Large intestine (tissue), 3 donors: ENCODE measurements at regions not wholly inside any gene's neighbourhood (a gene's known extent, or its start where the extent isn't known, plus 50 kb on each side); places are given as distances from the start of the nearest gene placed in this dataset.
A peak's percentile ranks its signal among the peaks of the same experiment; 100 is the strongest.
"Not testable (repeated sequence)": the region's sequence is repeated elsewhere in the genome, so short reads cannot be mapped to it uniquely, and the experiment has no call there.

Experiments
- DNase-seq, 2 donors: peaks; one replicate each; pipeline versions ENCODE4 v3.0.0 to v3.0.0-alpha.2; 2013
- H3K27ac ChIP-seq: one replicate; pipeline ENCODE4 v1.5.1; 2013; ENCODE audit warnings: low read length
- H3K27me3 ChIP-seq: 2 replicates; pipeline ENCODE4 v1.6.1; 2013; ENCODE audit warnings: low read length; ENCODE audit not compliant: control insufficient read depth, insufficient read depth
- H3K36me3 ChIP-seq: 2 replicates; pipeline ENCODE4 v1.6.1; 2013; ENCODE audit warnings: low read length; ENCODE audit not compliant: control insufficient read depth, insufficient read depth
- H3K4me1 ChIP-seq: one replicate; pipeline ENCODE4 v1.6.1; 2013; ENCODE audit warnings: low read length; ENCODE audit not compliant: control insufficient read depth, insufficient read depth
- H3K4me3 ChIP-seq: one replicate; pipeline ENCODE4 v1.5.1; 2013; ENCODE audit warnings: low read length
- H3K9me3 ChIP-seq: one replicate; pipeline ENCODE4 v1.6.1; 2013; ENCODE audit warnings: mild to moderate bottlenecking, low read depth, low read length, moderate library complexity; ENCODE audit not compliant: control insufficient read depth
- WGBS: methylation state at CpG from one replicate; pipeline ENCODE4 v1.1.5; 2013; ENCODE audit warnings: low lambda C conversion rate; ENCODE audit not compliant: insufficient coverage; 5-methylcytosine and 5-hydroxymethylcytosine counted together

GRCh38 chr2:6183226-6183625 lies 491.0 kb downstream of the SOX11 start:
- no peak for DNase-seq

GRCh38 chr2:6184532-6185292 lies 492.5 kb downstream of the SOX11 start:
- H3K9me3 ChIP-seq: no peaks in the 10 kb centered on the region
- peaks cover 11% of the 10 kb centered on the region for H3K4me1 ChIP-seq
- no peak overlapping the region for H3K27ac ChIP-seq
- no peaks in the 10 kb centered on the region for H3K36me3 ChIP-seq
- no peak overlapping the region for H3K4me3 ChIP-seq
- DNase-seq: no peak
- H3K27me3 ChIP-seq: no peaks in the 10 kb centered on the region
- WGBS: 47% methylated on average over 2 of the region's 13 CpGs

More at GRCh38 chr2:6183226-6183625, 491.0 kb downstream of the SOX11 start:
- no CpG with 5 or more reads among the region's 1 CpG for WGBS
- H3K4me1 ChIP-seq: peaks cover 11% of the 10 kb centered on the region
- H3K27me3 ChIP-seq: no peaks in the 10 kb centered on the region
- no peak overlapping the region for H3K27ac ChIP-seq
- no peak overlapping the region for H3K4me3 ChIP-seq
- no peaks in the 10 kb centered on the region for H3K9me3 ChIP-seq
- no peaks in the 10 kb centered on the region for H3K36me3 ChIP-seq

DNA sequence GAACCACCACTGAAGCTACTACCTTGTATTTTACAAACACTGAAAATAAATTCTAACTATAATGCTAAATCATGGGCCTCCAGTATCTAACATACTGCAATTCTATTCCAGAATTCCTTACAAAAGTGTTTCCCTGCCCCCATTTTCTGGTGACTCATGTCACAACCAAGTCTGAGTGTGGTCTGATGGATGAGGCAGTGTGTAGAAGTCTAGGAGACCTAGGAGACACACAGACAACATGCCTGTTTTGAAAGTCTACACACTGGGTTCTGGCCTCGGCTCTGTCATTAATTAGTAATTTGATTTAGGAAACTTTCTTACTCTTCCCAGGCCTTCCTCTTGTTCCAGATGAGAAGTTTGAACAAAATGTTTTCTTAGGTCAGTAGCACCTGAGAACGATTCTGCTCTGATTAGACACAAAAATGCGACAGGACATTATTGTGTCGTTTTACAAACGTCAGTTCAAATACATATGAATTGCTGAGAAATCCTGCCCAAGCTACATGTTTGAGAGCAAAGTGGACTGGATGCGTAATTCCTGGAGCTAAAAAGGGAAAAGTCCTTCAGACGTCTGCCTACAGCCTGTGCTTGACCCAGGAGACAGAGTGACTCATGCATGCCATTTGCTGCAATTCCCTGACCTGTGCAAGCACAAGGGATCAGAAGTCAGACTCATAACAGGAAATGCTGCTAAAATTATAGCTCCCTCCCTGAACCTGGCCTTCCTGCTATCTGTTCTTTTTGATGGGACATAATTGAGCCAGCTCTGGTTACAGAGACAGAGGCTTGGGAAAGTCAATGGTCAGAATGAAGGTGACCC lies 494.4 kb downstream of the SOX11 start:
- peak; percentile 77 to 87 for DNase-seq
- Histone ChIP-seq H3K9me3 (no peaks in the 10 kb centered on the region), H3K27ac (peak overlapping the region; percentile 57), H3K36me3 (no peaks in the 10 kb centered on the region), H3K4me1 (peaks cover 11% of the 10 kb centered on the region), H3K4me3 (no peak overlapping the region), H3K27me3 (no peaks in the 10 kb centered on the region)
- WGBS: no CpG with 5 or more reads among the region's 7 CpGs

- Histone ChIP-seq H3K9me3 (peaks cover 3% of the 10 kb centered on the region), H3K36me3 (no peaks in the 10 kb centered on the region), H3K4me1 (no peaks in the 10 kb centered on the region), H3K27ac (no peak overlapping the region), H3K27me3 (no peaks in the 10 kb centered on the region), H3K4me3 (no peak overlapping the region)
- no CpG with 5 or more reads among the region's 1 CpG for WGBS
- DNase-seq: no peak
Observed at GRCh38 chr2:6196449-6196848, 504.3 kb downstream of the SOX11 start.

- WGBS: no CpG with 5 or more reads among the region's 6 CpGs
- DNase-seq: not testable (repeated sequence)
Observed at GRCh38 chr2:6198370-6198919, 506.3 kb downstream of the SOX11 start.

GRCh38 chr2:6202756-6203155 lies 510.6 kb downstream of the SOX11 start:
- WGBS: no CpG with 5 or more reads among the region's 5 CpGs
- H3K27me3 ChIP-seq: no peaks in the 10 kb centered on the region
- no peaks in the 10 kb centered on the region for H3K36me3 ChIP-seq
- peak; percentile 70 to 85 for DNase-seq
- peak overlapping the region; percentile 85 for H3K27ac ChIP-seq
- peaks cover 3% of the 10 kb centered on the region for H3K9me3 ChIP-seq
- H3K4me1 ChIP-seq: peaks cover 24% of the 10 kb centered on the region
- H3K4me3 ChIP-seq: no peak overlapping the region

More at GRCh38 chr2:6198370-6198919, 506.3 kb downstream of the SOX11 start:
- H3K4me1 ChIP-seq: peaks cover 15% of the 10 kb centered on the region
- H3K36me3 ChIP-seq, H3K9me3 ChIP-seq, H3K27ac ChIP-seq, H3K27me3 ChIP-seq, H3K4me3 ChIP-seq: not testable (repeated sequence)

DNA sequence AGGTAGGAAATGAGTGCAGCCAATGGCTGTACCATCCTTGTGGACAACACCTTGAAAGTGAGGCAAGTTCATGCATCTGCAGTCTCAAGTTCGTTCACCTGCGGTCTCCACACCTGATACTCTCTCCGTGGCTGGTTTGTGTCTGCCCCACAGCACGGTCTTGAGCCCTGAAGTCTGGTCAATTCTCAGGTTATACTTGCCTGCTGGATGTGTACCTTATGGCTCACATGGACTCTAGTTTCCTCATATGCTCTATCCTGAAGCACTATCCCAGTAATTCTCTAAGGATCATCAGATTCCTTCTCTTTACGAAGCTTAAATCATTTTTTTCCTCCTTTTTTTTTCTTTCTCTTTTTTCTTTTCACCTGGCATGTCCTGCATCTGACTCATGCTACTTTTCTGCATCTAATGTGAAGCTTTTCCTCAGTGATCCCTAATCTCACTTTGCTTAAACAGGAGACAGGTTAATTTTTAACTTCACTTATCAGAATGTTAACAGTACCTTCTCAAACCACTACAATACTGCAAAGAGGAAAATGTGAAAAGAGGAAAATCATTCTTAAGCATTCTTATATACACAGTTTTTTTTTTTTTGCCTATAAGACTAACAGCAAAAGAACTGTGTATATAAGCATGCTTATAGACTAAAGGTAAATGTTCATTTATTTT lies 511.2 kb downstream of the SOX11 start:
- Histone ChIP-seq H3K4me1 (peaks cover 25% of the 10 kb centered on the region), H3K27ac (peak overlapping the region; percentile 85), H3K9me3 (peaks cover 3% of the 10 kb centered on the region), H3K36me3 (no peaks in the 10 kb centered on the region), H3K27me3 (no peaks in the 10 kb centered on the region), H3K4me3 (no peak overlapping the region)
- DNase-seq: peak in 1 of 2 donors; percentile 75
- WGBS: 45% methylated on average over 1 of the region's 5 CpGs

- no peaks in the 10 kb centered on the region for H3K36me3 ChIP-seq
- H3K4me1 ChIP-seq: peaks cover 34% of the 10 kb centered on the region
- no peaks in the 10 kb centered on the region for H3K27me3 ChIP-seq
- DNase-seq: no peak
- no peaks in the 10 kb centered on the region for H3K9me3 ChIP-seq
- H3K27ac ChIP-seq: no peak overlapping the region
- no peak overlapping the region for H3K4me3 ChIP-seq
- 83% methylated on average over 1 of the region's 8 CpGs for WGBS
Observed at GRCh38 chr2:6206882-6207281, 514.7 kb downstream of the SOX11 start.

GRCh38 chr2:6211236-6211635 lies 519.1 kb downstream of the SOX11 start:
- DNase-seq: no peak
- no peak overlapping the region for H3K27ac ChIP-seq
- H3K27me3 ChIP-seq: no peaks in the 10 kb centered on the region
- no peak overlapping the region for H3K4me3 ChIP-seq
- WGBS: 80% methylated on average over 1 of the region's 1 CpG
- H3K36me3 ChIP-seq: no peaks in the 10 kb centered on the region
- H3K9me3 ChIP-seq: no peaks in the 10 kb centered on the region
- H3K4me1 ChIP-seq: peaks cover 13% of the 10 kb centered on the region

DNA sequence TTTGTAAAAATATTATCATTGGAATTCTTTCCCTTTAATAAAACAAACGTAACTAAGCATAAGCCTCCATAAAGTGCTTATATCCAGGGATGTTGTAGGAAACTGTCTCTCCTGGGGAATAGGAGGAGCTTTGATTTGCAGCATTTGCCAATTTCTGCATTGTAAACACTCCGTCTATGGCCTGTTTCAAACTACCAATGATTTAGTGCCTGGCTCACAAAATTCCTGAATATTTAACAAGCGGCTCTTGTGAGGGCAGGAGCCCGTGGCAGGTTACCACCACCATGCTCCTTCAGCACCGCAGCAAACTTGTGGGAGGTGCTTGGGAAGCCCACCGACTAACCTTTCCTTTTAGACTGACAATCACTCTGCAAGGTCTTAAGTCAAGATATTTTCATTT lies 520.3 kb downstream of the SOX11 start:
- Histone ChIP-seq H3K36me3 (no peaks in the 10 kb centered on the region), H3K27me3 (no peaks in the 10 kb centered on the region), H3K9me3 (no peaks in the 10 kb centered on the region), H3K4me3 (no peak overlapping the region), H3K27ac (no peak overlapping the region), H3K4me1 (peaks cover 13% of the 10 kb centered on the region)
- no peak for DNase-seq
- 100% methylated on average over 1 of the region's 6 CpGs for WGBS
